ENCODE measurements at regions not wholly inside any gene's neighbourhood (a gene's known extent, or its start where the extent isn't known, plus 50 kb on each side); places are given as distances from the start of the nearest gene placed in this dataset.

DNA sequence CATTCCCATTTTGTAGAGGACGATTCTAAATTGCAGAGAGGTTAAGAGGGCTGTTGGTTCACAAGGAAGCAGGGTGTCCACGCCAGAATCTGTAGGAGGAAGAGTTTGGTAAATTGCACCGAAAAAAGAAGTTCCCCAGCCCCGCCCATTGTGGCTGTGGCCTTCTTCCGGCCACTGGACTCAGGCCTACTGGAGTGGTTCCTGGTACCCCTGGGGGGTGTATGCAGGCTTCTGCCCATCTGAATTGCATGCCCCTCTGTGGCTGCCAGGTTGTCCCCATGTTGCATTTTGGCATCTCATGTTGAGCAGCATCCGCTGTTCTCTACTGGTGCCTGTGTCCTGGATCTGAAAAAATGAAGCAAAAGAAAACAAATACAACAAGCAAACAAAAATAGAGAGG lies 234.2 kb downstream of the WDR11 start:
- no peak overlapping the region for H3K4me3 ChIP-seq (ENCODE audit: control insufficient read depth, low read depth, low read length)
- TF ChIP-seq, protein P1, sequence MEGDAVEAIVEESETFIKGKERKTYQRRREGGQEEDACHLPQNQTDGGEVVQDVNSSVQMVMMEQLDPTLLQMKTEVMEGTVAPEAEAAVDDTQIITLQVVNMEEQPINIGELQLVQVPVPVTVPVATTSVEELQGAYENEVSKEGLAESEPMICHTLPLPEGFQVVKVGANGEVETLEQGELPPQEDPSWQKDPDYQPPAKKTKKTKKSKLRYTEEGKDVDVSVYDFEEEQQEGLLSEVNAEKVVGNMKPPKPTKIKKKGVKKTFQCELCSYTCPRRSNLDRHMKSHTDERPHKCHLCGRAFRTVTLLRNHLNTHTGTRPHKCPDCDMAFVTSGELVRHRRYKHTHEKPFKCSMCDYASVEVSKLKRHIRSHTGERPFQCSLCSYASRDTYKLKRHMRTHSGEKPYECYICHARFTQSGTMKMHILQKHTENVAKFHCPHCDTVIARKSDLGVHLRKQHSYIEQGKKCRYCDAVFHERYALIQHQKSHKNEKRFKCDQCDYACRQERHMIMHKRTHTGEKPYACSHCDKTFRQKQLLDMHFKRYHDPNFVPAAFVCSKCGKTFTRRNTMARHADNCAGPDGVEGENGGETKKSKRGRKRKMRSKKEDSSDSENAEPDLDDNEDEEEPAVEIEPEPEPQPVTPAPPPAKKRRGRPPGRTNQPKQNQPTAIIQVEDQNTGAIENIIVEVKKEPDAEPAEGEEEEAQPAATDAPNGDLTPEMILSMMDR (IDR thresholded peaks at IDR 0.05; ENCODE audit: control insufficient read depth, insufficient read depth, low read depth, low read length, missing control alignments), result no peak
- DNase-seq (ENCODE audit: low read depth), result no peak

DNA sequence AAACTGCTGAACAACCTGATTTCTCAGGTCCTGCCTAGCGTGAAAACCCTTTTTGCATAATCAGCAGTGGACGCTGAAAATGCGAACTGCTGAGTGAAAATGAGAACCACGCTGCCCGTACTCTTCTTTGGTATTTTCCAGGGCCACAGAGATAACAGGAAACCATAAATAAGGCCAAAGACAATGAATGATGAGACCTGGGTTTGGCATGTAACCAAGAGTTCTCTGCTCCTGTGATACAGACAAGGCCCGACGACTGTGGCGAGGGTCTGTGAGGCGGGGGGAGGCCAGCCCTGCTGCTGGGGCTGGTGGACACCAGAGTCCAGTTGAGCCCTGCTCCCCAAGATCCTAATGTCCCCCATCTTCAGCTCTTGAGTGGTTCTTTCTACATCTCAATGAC lies 236.0 kb downstream of the WDR11 start:
- DNase-seq (ENCODE audit: low read depth), result no peak
- TF ChIP-seq, protein P1 (IDR thresholded peaks at IDR 0.05; ENCODE audit: control insufficient read depth, insufficient read depth, low read depth, low read length, missing control alignments), result no peak
- no peak overlapping the region for H3K4me3 ChIP-seq (ENCODE audit: control insufficient read depth, low read depth, low read length)

GRCh38 chr10:121087688-121088087 lies 236.5 kb downstream of the WDR11 start:
- no peak for DNase-seq (ENCODE audit: low read depth)
- TF ChIP-seq, protein P1 (IDR thresholded peaks at IDR 0.05; ENCODE audit: control insufficient read depth, insufficient read depth, low read depth, low read length, missing control alignments), result no peak
- H3K4me3 ChIP-seq (ENCODE audit: control insufficient read depth, low read depth, low read length), result no peak overlapping the region

DNA sequence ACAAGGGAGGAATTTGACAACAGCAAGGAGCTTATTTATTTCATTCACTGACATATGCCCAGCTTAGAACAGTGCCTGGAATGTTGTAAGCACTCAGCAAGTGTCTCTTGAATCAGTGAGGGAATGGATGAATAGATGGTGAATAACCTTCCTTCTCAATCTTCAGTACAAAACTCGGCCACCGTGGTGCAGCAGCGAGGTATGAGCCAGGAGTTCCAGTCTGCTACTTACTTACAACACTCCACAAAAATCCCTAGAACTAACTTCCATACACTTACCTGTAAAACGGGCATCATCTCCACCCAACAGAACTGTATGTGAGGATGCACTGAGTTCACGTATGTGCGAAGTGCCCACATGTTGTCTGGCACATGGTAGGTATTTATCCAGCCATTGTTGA lies 237.4 kb downstream of the WDR11 start:
- TF ChIP-seq, protein P1 (IDR thresholded peaks at IDR 0.05; ENCODE audit: control insufficient read depth, insufficient read depth, low read depth, low read length, missing control alignments), result no peak
- DNase-seq (ENCODE audit: low read depth), result no peak
- H3K4me3 ChIP-seq (ENCODE audit: control insufficient read depth, low read depth, low read length), result no peak overlapping the region

DNA sequence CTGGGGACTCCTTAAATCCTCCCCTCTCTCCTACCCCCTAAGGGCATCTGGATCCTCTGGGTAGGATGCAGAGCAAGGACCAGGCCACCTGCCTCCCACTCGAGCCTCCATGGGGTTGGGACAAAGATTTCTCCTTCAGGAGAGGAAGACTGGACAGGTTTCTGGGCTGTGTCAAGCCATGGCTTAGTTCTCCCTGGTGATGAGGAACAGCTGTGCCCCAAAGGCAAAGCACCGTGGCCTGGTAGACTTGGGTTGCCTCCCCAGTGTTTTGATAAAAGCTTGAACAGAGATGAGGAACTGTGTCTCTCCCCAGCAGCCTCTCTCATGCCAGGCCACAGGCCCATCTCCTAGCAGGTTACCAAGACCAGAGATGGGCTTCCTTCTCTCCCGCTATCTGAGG lies 238.3 kb downstream of the WDR11 start:
- TF ChIP-seq, protein P1 (IDR thresholded peaks at IDR 0.05; ENCODE audit: control insufficient read depth, insufficient read depth, low read depth, low read length, missing control alignments), result no peak
- H3K4me3 ChIP-seq (ENCODE audit: control insufficient read depth, low read depth, low read length), result no peak overlapping the region
- no peak for DNase-seq (ENCODE audit: low read depth)

- no peak for DNase-seq (ENCODE audit: low read depth)
- H3K4me3 ChIP-seq (ENCODE audit: control insufficient read depth, low read depth, low read length), result no peak overlapping the region
- TF ChIP-seq, protein P1 (IDR thresholded peaks at IDR 0.05; ENCODE audit: control insufficient read depth, insufficient read depth, low read depth, low read length, missing control alignments), result no peak
These were observed 241.0 kb downstream of the WDR11 start for GRCh38 chr10:121091961-121092719.

Measured in AG09309 (cell line).